Heart right ventricle (tissue), 16 donors: ENCODE measurements at regions not wholly inside any gene's neighbourhood (a gene's known extent, or its start where the extent isn't known, plus 50 kb on each side); places are given as distances from the start of the nearest gene placed in this dataset.

ENCODE experiments used
- ATAC-seq, 8 donors: fragments of 200-7000 bp; cut with Tn5 transposase; one replicate each; pipeline ENCODE4 v1.9.1; 2020; ENCODE audit warnings: mild to moderate bottlenecking in 8 of 8, moderate library complexity in 8 of 8, moderate number of reproducible peaks in 1 of 8
- DNase-seq, 2 donors: peaks; one replicate each; pipeline ENCODE4 v3.0.0-alpha.2; 2020
- H3K27ac ChIP-seq, 10 donors: fragments of 200-600 bp; sonication (generic) in 2 of 10; one replicate each; pipeline versions ENCODE4 v1.5.0 to v1.8.0; 2020 to 2022; ENCODE audit warnings: mild to moderate bottlenecking in 3 of 10
- H3K27me3 ChIP-seq, 7 donors: fragments of 200-600 bp; one replicate each; pipeline ENCODE4 v1.8.0; 2021 to 2022; ENCODE audit warnings: mild to moderate bottlenecking in 2 of 7
- H3K36me3 ChIP-seq, 9 donors: fragments of 200-600 bp; sonication (generic) in 1 of 9; one replicate each; pipeline versions ENCODE4 v1.5.0 to v1.8.0; 2020 to 2022; ENCODE audit warnings: mild to moderate bottlenecking in 2 of 9
- H3K4me1 ChIP-seq, 9 donors: fragments of 200-600 bp; sonication (generic) in 1 of 9; one replicate each; pipeline versions ENCODE4 v1.5.0 to v1.8.0; 2020 to 2022; ENCODE audit warnings: mild to moderate bottlenecking in 4 of 9
- H3K4me3 ChIP-seq, 10 donors: fragments of 200-600 bp; sonication (generic) in 2 of 10; one replicate each; pipeline versions ENCODE4 v1.5.0 to v1.8.0; 2020 to 2022; ENCODE audit warnings: mild to moderate bottlenecking in 7 of 10, moderate library complexity in 2 of 10
- H3K9me3 ChIP-seq, 11 donors: fragments of 200-600 bp in 10 of 11; sonication (generic) in 2 of 11; one replicate each; pipeline versions ENCODE4 v1.5.0 to v1.8.0; 2013 to 2022; ENCODE audit warnings: mild to moderate bottlenecking in 2 of 11, control low read depth in 1 of 11, moderate library complexity in 1 of 11
- CTCF ChIP-seq, 9 donors: fragments of 200-600 bp; sonication (generic) in 2 of 9; IDR thresholded peaks; one replicate each; pipeline versions ENCODE4 v1.5.0 to v1.8.0; 2021 to 2022; ENCODE audit warnings: antibody characterized with exemption in 9 of 9, mild to moderate bottlenecking in 5 of 9, moderate library complexity in 1 of 9
- WGBS, 2 donors: extraction: QIAGEN DNeasy Blood & Tissue Kit; methylation state at CpG; one replicate each; pipeline ENCODE4 v1.1.7; 2013; ENCODE audit warnings: inconsistent platforms in 1 of 2; 5-methylcytosine and 5-hydroxymethylcytosine counted together
- intact Hi-C, 10 donors: fragments of 100-400 bp; cut with DNase I; formaldehyde crosslinking; loops; one replicate each; pipeline versions ENCODE4 v1.11.1 to v1.14.2; 2022
- donor health status: Arrhythmogenic right ventricular cardiomyopathy.
- donor health status: ischemic (EF 13 %, LVEDD 7.1; RV severe dilation, severe dysfunction).
- donor health status: healthy with polysubstance abuse.
- donor health status: DM: no; HTN: yes; CAD: no.
- donor health status: DM: no; HTN: no; CAD: no.
- donor health status: ischemic (EF 25% LVEDD 6.9; RV normal size, moderate dysfunction).
- donor health status: ischemic (EF 25% LVEDD 5.7; RV mildly dilated, moderate dysfunction).
- donor health status: healthy.
- donor health status: DM: yes; HTN: yes; CAD: no.
- donor health status: Ischemic cardiomyopathy.
- donor health status: ischemic (EF 35%, LVEDD 5.7; RV mildly dilated, moderate dysfunction).
- donor health status: nonischemic (EF 11% LVEDD 7.7; RV severe dilation, severe dysfunction).
- donor health status: DM: yes; HTN: yes; CAD: no.
- donor health status: PGD.
- donor health status: ischemic (EF 29% LVEDD 5.4; RV normal size, mild dysfunction).
- donor health status: nonischemic (EF 23%, LVEDD 6.1; RV moderate dilation, normal function).

DNA sequence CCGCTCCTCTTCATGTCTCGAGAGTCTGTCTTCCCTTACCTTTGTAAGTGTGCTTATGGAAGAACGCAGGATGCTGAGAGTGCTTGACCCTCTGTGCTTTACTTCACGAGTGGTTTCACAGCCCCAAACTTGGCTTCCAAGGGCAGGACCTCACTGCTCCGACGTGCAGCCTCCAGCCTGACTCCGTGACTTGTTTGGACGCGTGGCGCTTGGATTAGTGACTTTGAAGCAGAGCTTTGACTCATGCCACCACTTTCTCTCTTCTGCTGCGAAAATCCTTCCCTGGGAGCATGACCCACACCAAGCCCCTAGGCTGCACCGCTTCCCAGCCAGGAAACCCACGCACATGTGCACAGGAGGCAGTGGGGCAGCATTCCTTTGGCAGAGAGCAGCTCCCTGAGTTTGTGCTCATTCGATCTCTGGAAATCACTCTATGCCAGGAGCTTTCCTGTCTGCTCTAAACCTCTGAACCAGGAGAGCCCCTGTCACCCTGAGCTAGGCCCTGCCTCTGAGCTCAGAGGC lies 207.8 kb upstream of the HS6ST1 start:
- Histone ChIP-seq H3K4me1 (no peaks in the 10 kb centered on the region), H3K27ac (no peak overlapping the region), H3K27me3 (no peaks in the 10 kb centered on the region), H3K9me3 (no peaks in the 10 kb centered on the region), H3K4me3 (no peak overlapping the region), H3K36me3 (no peaks in the 10 kb centered on the region)
- no peak for TF ChIP-seq CTCF (IDR thresholded peaks at IDR 0.05)
- no peak for DNase-seq
- no peak for ATAC-seq
- 92 to 94% methylated on average over 14 of the region's 14 CpGs for WGBS, 2 donors
- intact Hi-C loops, result loop anchor here in 3 of 10 donors (10.0 kb wide), 1 partner anchor 202 kb away; no protein-coding TSS in a partner anchor

GRCh38 chr2:128528133-128528532 lies 209.5 kb upstream of the HS6ST1 start:
- WGBS, 2 donors, result 85 to 89% methylated on average over 5 of the region's 5 CpGs
- TF ChIP-seq CTCF (IDR thresholded peaks at IDR 0.05), result no peak
- Histone ChIP-seq H3K36me3 (no peaks in the 10 kb centered on the region), H3K27ac (no peak overlapping the region), H3K4me1 (peaks cover 0 to 3% (median 0%) of the 10 kb centered on the region in 9 donors), H3K9me3 (no peaks in the 10 kb centered on the region), H3K27me3 (no peaks in the 10 kb centered on the region), H3K4me3 (no peak overlapping the region)
- no peak for DNase-seq
- intact Hi-C loops, result loop anchor here in 3 of 10 donors (10.0 kb wide), 1 partner anchor 203 kb away; no protein-coding TSS in a partner anchor
- no peak for ATAC-seq

- Histone ChIP-seq H3K9me3 (no peaks in the 10 kb centered on the region), H3K4me1 (peaks cover 0 to 3% (median 0%) of the 10 kb centered on the region in 9 donors), H3K4me3 (no peak overlapping the region), H3K27me3 (no peaks in the 10 kb centered on the region), H3K27ac (no peak overlapping the region), H3K36me3 (no peaks in the 10 kb centered on the region)
- intact Hi-C loops, result loop anchor here in 4 of 10 donors (10.0 kb wide), 1 partner anchor 205 kb away; no protein-coding TSS in a partner anchor
- 85 to 91% methylated on average over 4 of the region's 4 CpGs for WGBS, 2 donors
- no peak for DNase-seq
- TF ChIP-seq CTCF (IDR thresholded peaks at IDR 0.05), result no peak
- ATAC-seq, result no peak
Observed at GRCh38 chr2:128530025-128530573, 211.4 kb upstream of the HS6ST1 start.

DNA sequence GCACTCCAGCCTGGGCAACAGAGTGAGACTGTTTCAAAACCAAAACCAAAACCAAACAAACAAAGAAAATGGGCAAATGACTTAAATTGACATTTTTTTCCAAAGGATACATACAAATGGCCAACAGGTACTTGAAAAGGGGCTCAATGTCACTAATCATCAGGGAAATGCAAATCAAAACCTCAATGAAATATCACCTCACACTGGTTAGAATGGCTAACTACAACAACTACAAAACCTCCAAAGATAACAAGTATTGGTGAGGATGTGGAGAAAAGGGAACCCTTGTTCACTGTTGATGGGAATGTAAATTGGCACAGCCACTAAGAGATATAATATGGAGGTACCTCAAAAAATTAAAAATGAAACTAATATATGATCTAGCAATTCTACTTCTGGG lies 213.2 kb upstream of the HS6ST1 start:
- Histone ChIP-seq H3K4me1 (peaks cover 0 to 3% (median 0%) of the 10 kb centered on the region in 9 donors), H3K9me3 (no peaks in the 10 kb centered on the region), H3K27me3 (no peaks in the 10 kb centered on the region), H3K27ac (no peak overlapping the region), H3K36me3 (no peaks in the 10 kb centered on the region), H3K4me3 (no peak overlapping the region)
- no peak for DNase-seq
- ATAC-seq, result no peak
- peak in 6 of 9 donors; percentile 13 to 50 (median 38) for TF ChIP-seq CTCF (IDR thresholded peaks at IDR 0.05)
- intact Hi-C loops, result loop anchor here in 4 of 10 donors (10.0 kb wide), 1 partner anchor 207 kb away; no protein-coding TSS in a partner anchor
